ENCODE measurements at regions not wholly inside any gene's neighbourhood (a gene's known extent, or its start where the extent isn't known, plus 50 kb on each side); places are given as distances from the start of the nearest gene placed in this dataset.
A peak's percentile ranks its signal among the peaks of the same experiment; 100 is the strongest.

DNA sequence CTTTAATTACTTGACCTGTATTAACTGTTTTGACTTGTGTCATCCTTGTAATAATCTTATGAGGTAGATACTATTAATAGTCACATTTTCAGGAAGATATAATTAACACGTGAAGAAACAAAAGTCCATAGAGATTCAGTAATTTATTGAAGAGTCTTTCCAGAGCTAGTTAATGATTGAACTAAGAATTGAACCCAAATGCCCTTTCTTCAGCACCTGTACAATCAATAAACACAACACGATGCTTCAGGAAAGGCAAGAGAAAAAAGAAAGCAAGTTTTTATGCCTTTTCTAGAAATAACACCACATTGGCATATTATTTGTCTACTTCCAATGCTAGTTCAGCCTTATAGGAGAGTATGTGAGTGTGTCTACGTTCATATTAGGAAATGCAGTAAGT, 399.6 kb downstream of the NAF1 start (continued):
- no peak for TF ChIP-seq NFIC (IDR thresholded peaks at IDR 0.05; ENCODE audit: low read depth, low read length)

DNA sequence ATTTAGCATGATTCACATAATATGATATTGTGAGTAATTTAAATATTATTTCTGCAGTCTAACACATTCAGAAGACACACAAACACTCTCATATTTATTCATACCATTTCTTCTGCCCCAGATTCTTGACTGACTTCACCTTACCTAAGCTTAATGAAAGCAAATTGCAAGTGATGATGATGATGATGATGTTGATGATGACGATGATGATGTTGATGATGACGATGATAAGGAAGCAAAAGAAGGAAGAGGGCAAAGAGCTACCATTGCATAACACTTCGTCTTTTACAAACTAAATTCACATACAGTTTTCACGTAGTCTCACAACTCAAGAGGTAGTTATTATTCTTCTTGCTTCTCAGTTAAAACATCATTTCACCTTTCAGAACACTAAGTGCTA, 404.7 kb downstream of the NAF1 start:
- ChIA-PET CTCF (no interaction called here), POLR2A (no interaction called here), SMC1A (ENCODE audit: uncharacterized antibody, unreplicated experiment) (interaction anchor here (0.8 kb wide), 1 partner anchor 250 kb away, joined by 3 read pairs; no protein-coding TSS in a partner anchor), RAD21 (ENCODE audit: unreplicated experiment) (interaction anchor here (1.2 kb wide), 1 partner anchor 19 kb away, joined by 3 read pairs; no protein-coding TSS in a partner anchor)
- Histone ChIP-seq H3K4me3 (no peak overlapping the region), H3K79me2 (ENCODE audit: control insufficient read depth, insufficient read depth, low read length) (no peaks in the 10 kb centered on the region), H3K9ac (ENCODE audit: control insufficient read depth, insufficient read depth, low read length) (no peak overlapping the region), H3K4me2 (ENCODE audit: control insufficient read depth, insufficient read depth) (no peak overlapping the region), H3K27ac (ENCODE audit: control insufficient read depth, insufficient read depth) (no peak overlapping the region), H2AFZ (ENCODE audit: control insufficient read depth, low read depth, low read length) (no peak overlapping the region), H4K20me1 (ENCODE audit: control insufficient read depth, insufficient read depth) (no peaks in the 10 kb centered on the region), H3K36me3 (ENCODE audit: control insufficient read depth in 2 of 2, insufficient read depth in 2 of 2, low read length in 1 of 2) (no peaks in the 10 kb centered on the region), H3K27me3 (replicated peaks in 1 of 2; ENCODE audit: control insufficient read depth in 2 of 2, insufficient read depth in 2 of 2, low read length in 1 of 2) (no peaks in the 10 kb centered on the region), H3K4me1 (ENCODE audit: control insufficient read depth, insufficient read depth, low read length) (no peaks in the 10 kb centered on the region), H3K9me3 (replicated peaks; ENCODE audit: control insufficient read depth, insufficient read depth, low read length) (no peaks in the 10 kb centered on the region)
- intact Hi-C loops (cut with micrococcal nuclease; ENCODE audit: unreplicated experiment) = no loop called here
- WGBS (ENCODE audit: insufficient coverage, insufficient replicate concordance, low lambda C conversion rate, missing lambda C conversion rate) = 38% methylated on average over 4 of the region's 4 CpGs
- BruUV-seq (replicated peaks) = no TSS peak
- DNase-seq (ENCODE audit: low read depth, low spot score) (no peak), ATAC-seq (no peak), FAIRE-seq (peak; percentile 64)
- in situ Hi-C loops (cut with MboI) = no loop called here
- TF ChIP-seq MTA3 (IDR thresholded peaks at IDR 0.05; ENCODE audit: borderline replicate concordance, low read length) (no peak), PKNOX1 (IDR thresholded peaks at IDR 0.05) (no peak), RCOR1 (conservative IDR thresholded peaks at IDR 0.05; ENCODE audit: low read depth, low read length) (no peak), LARP7 (IDR thresholded peaks at IDR 0.05) (no peak), ZNF217 (IDR thresholded peaks at IDR 0.05) (no peak), ZNF592 (IDR thresholded peaks at IDR 0.05) (no peak), MLLT1 (IDR thresholded peaks at IDR 0.05) (no peak), MYB (IDR thresholded peaks at IDR 0.05; ENCODE audit: borderline replicate concordance, low read depth, low read length) (no peak), TCF7 (IDR thresholded peaks at IDR 0.05; ENCODE audit: borderline replicate concordance) (no peak), FOXM1 (IDR thresholded peaks at IDR 0.05; ENCODE audit: low read depth, low read length) (no peak), RFX5 (IDR thresholded peaks at IDR 0.05; ENCODE audit: low read depth, low read length) (no peak), RAD51 (IDR thresholded peaks at IDR 0.05) (no peak), JUND (IDR thresholded peaks at IDR 0.05; ENCODE audit: low read depth, low read length) (no peak)
- TF ChIP-seq, protein P1, sequence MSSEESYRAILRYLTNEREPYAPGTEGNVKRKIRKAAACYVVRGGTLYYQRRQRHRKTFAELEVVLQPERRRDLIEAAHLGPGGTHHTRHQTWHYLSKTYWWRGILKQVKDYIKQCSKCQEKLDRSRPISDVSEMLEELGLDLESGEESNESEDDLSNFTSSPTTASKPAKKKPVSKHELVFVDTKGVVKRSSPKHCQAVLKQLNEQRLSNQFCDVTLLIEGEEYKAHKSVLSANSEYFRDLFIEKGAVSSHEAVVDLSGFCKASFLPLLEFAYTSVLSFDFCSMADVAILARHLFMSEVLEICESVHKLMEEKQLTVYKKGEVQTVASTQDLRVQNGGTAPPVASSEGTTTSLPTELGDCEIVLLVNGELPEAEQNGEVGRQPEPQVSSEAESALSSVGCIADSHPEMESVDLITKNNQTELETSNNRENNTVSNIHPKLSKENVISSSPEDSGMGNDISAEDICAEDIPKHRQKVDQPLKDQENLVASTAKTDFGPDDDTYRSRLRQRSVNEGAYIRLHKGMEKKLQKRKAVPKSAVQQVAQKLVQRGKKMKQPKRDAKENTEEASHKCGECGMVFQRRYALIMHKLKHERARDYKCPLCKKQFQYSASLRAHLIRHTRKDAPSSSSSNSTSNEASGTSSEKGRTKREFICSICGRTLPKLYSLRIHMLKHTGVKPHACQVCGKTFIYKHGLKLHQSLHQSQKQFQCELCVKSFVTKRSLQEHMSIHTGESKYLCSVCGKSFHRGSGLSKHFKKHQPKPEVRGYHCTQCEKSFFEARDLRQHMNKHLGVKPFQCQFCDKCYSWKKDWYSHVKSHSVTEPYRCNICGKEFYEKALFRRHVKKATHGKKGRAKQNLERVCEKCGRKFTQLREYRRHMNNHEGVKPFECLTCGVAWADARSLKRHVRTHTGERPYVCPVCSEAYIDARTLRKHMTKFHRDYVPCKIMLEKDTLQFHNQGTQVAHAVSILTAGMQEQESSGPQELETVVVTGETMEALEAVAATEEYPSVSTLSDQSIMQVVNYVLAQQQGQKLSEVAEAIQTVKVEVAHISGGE (CRISPR knock-in tag; IDR thresholded peaks at IDR 0.05) = no peak

Data from GM12878 (cell line).